Activated CD8-positive, alpha-beta memory T cell treated with anti-CD3 and anti-CD28 coated beads, Interleukin-2, amount 10 ng/mL, durations not matched to agents 7 days and 5 days (primary cell): ENCODE measurements at regions not wholly inside any gene's neighbourhood (a gene's known extent, or its start where the extent isn't known, plus 50 kb on each side); places are given as distances from the start of the nearest gene placed in this dataset.

Experiments
- ATAC-seq: fragments of 150-1000 bp; cut with Tn5 transposase; one replicate; pipeline ENCODE4 v1.10.0; 2021; ENCODE audit warnings: moderate library complexity
- CTCF ChIA-PET: fragments of 350-600 bp; sonication (Branson Sonifier 250); formaldehyde crosslinking; loops from one replicate; lab custom pipeline; 2021; ENCODE audit warnings: antibody characterized with exemption; lab: Charles Lee
- DNase-seq: peaks from one replicate; pipeline ENCODE4 v3.0.0-alpha.2; 2020
- H3K27ac Mint-ChIP-seq: one replicate; pipeline ENCODE4 v1.8.0; 2021; ENCODE audit warnings: mild to moderate bottlenecking, mixed read lengths
- H3K27me3 Mint-ChIP-seq: one replicate; pipeline ENCODE4 v1.8.0; 2021; ENCODE audit warnings: mixed read lengths
- H3K36me3 Mint-ChIP-seq: one replicate; pipeline ENCODE4 v1.8.0; 2021; ENCODE audit warnings: mild to moderate bottlenecking, mixed read lengths
- H3K4me1 Mint-ChIP-seq: one replicate; pipeline ENCODE4 v1.8.0; 2021; ENCODE audit warnings: mixed read lengths
- H3K4me3 Mint-ChIP-seq: one replicate; pipeline ENCODE4 v1.8.0; 2021; ENCODE audit warnings: mild to moderate bottlenecking, moderate library complexity, mixed read lengths
- H3K9me3 Mint-ChIP-seq: one replicate; pipeline ENCODE4 v1.8.0; 2022; ENCODE audit warnings: low read depth, mixed read lengths

GRCh38 chr21:16159971-16160350 lies 430.2 kb downstream of the USP25 start:
- Mint-ChIP-seq H3K4me1 (no peaks in the 10 kb centered on the region), H3K36me3 (no peaks in the 10 kb centered on the region), H3K9me3 (no peaks in the 10 kb centered on the region), H3K27ac (no peak overlapping the region), H3K27me3 (no peaks in the 10 kb centered on the region), H3K4me3 (no peak overlapping the region)
- CTCF ChIA-PET = no interaction called here
- no peak for ATAC-seq
- no peak for DNase-seq

- Mint-ChIP-seq H3K4me1 (no peaks in the 10 kb centered on the region), H3K27ac (no peak overlapping the region), H3K4me3 (no peak overlapping the region), H3K36me3 (no peaks in the 10 kb centered on the region), H3K9me3 (no peaks in the 10 kb centered on the region), H3K27me3 (no peaks in the 10 kb centered on the region)
- no peak for DNase-seq
- CTCF ChIA-PET = no interaction called here
- ATAC-seq = no peak
Measured at GRCh38 chr21:16162953-16163352, 433.2 kb downstream of the USP25 start.

GRCh38 chr21:16169102-16169511 lies 439.3 kb downstream of the USP25 start:
- DNase-seq (no peak), ATAC-seq (no peak)
- Mint-ChIP-seq H3K4me1 (no peaks in the 10 kb centered on the region), H3K9me3 (no peaks in the 10 kb centered on the region), H3K4me3 (no peak overlapping the region), H3K27me3 (no peaks in the 10 kb centered on the region), H3K36me3 (no peaks in the 10 kb centered on the region), H3K27ac (no peak overlapping the region)
- CTCF ChIA-PET = no interaction called here

- no peaks in the 10 kb centered on the region for H3K36me3 Mint-ChIP-seq
- CTCF ChIA-PET = no interaction called here
- H3K9me3 Mint-ChIP-seq = no peaks in the 10 kb centered on the region
- H3K27me3 Mint-ChIP-seq = no peaks in the 10 kb centered on the region
- H3K4me3 Mint-ChIP-seq = no peak overlapping the region
- ATAC-seq (no peak), DNase-seq (no peak)
- no peaks in the 10 kb centered on the region for H3K4me1 Mint-ChIP-seq
- H3K27ac Mint-ChIP-seq = no peak overlapping the region
Measured at GRCh38 chr21:16169779-16170178, 440.0 kb downstream of the USP25 start.

- Mint-ChIP-seq H3K4me3 (no peak overlapping the region), H3K9me3 (no peaks in the 10 kb centered on the region), H3K27ac (no peak overlapping the region), H3K4me1 (no peaks in the 10 kb centered on the region), H3K27me3 (no peaks in the 10 kb centered on the region), H3K36me3 (no peaks in the 10 kb centered on the region)
- CTCF ChIA-PET = no interaction called here
- no peak for ATAC-seq
- no peak for DNase-seq
Measured at GRCh38 chr21:16176570-16176969, 446.8 kb downstream of the USP25 start.

- Mint-ChIP-seq H3K9me3 (no peaks in the 10 kb centered on the region), H3K27ac (no peak overlapping the region), H3K27me3 (no peaks in the 10 kb centered on the region), H3K36me3 (no peaks in the 10 kb centered on the region), H3K4me1 (no peaks in the 10 kb centered on the region), H3K4me3 (no peak overlapping the region)
- CTCF ChIA-PET = no interaction called here
- no peak for DNase-seq
- ATAC-seq = no peak
Measured at GRCh38 chr21:16177532-16177931, 447.8 kb downstream of the USP25 start.

GRCh38 chr21:16179773-16180172 lies 450.0 kb downstream of the USP25 start:
- Mint-ChIP-seq H3K27me3 (peaks cover 2% of the 10 kb centered on the region), H3K4me3 (no peak overlapping the region), H3K9me3 (no peaks in the 10 kb centered on the region), H3K36me3 (no peaks in the 10 kb centered on the region), H3K27ac (no peak overlapping the region), H3K4me1 (no peaks in the 10 kb centered on the region)
- CTCF ChIA-PET = no interaction called here
- ATAC-seq = no peak
- DNase-seq = no peak

- DNase-seq (no peak), ATAC-seq (no peak)
- H3K27me3 Mint-ChIP-seq = peaks cover 2% of the 10 kb centered on the region
- H3K27ac Mint-ChIP-seq = no peak overlapping the region
- no peaks in the 10 kb centered on the region for H3K4me1 Mint-ChIP-seq
- no peak overlapping the region for H3K4me3 Mint-ChIP-seq
- CTCF ChIA-PET = no interaction called here
- H3K9me3 Mint-ChIP-seq = no peaks in the 10 kb centered on the region
- H3K36me3 Mint-ChIP-seq = no peaks in the 10 kb centered on the region
Measured at GRCh38 chr21:16180614-16181013, 450.8 kb downstream of the USP25 start.

- peaks cover 2% of the 10 kb centered on the region for H3K27me3 Mint-ChIP-seq
- no peak overlapping the region for H3K4me3 Mint-ChIP-seq
- ATAC-seq (no peak), DNase-seq (no peak)
- no peaks in the 10 kb centered on the region for H3K4me1 Mint-ChIP-seq
- CTCF ChIA-PET = no interaction called here
- H3K9me3 Mint-ChIP-seq = no peaks in the 10 kb centered on the region
- no peaks in the 10 kb centered on the region for H3K36me3 Mint-ChIP-seq
- no peak overlapping the region for H3K27ac Mint-ChIP-seq
Measured at GRCh38 chr21:16181018-16181417, 451.2 kb downstream of the USP25 start.

GRCh38 chr21:16185766-16186165 lies 456.0 kb downstream of the USP25 start:
- DNase-seq (no peak), ATAC-seq (no peak)
- no peaks in the 10 kb centered on the region for H3K9me3 Mint-ChIP-seq
- CTCF ChIA-PET = no interaction called here
- no peak overlapping the region for H3K4me3 Mint-ChIP-seq
- no peaks in the 10 kb centered on the region for H3K36me3 Mint-ChIP-seq
- no peak overlapping the region for H3K27ac Mint-ChIP-seq
- no peaks in the 10 kb centered on the region for H3K4me1 Mint-ChIP-seq
- H3K27me3 Mint-ChIP-seq = peaks cover 2% of the 10 kb centered on the region

- Mint-ChIP-seq H3K4me3 (no peak overlapping the region), H3K4me1 (no peaks in the 10 kb centered on the region), H3K36me3 (no peaks in the 10 kb centered on the region), H3K27ac (no peak overlapping the region), H3K9me3 (no peaks in the 10 kb centered on the region), H3K27me3 (peaks cover 2% of the 10 kb centered on the region)
- ATAC-seq = no peak
- CTCF ChIA-PET = no interaction called here
- no peak for DNase-seq
Measured at GRCh38 chr21:16186742-16187141, 457.0 kb downstream of the USP25 start.

- Mint-ChIP-seq H3K4me1 (no peaks in the 10 kb centered on the region), H3K27ac (no peak overlapping the region), H3K4me3 (no peak overlapping the region), H3K27me3 (peaks cover 2% of the 10 kb centered on the region), H3K9me3 (no peaks in the 10 kb centered on the region), H3K36me3 (no peaks in the 10 kb centered on the region)
- DNase-seq = no peak
- CTCF ChIA-PET = no interaction called here
- ATAC-seq = no peak
Measured at GRCh38 chr21:16187603-16188301, 458.0 kb downstream of the USP25 start.

- H3K9me3 Mint-ChIP-seq = no peaks in the 10 kb centered on the region
- H3K4me1 Mint-ChIP-seq = no peaks in the 10 kb centered on the region
- no peak overlapping the region for H3K4me3 Mint-ChIP-seq
- no peaks in the 10 kb centered on the region for H3K36me3 Mint-ChIP-seq
- no peak overlapping the region for H3K27ac Mint-ChIP-seq
- peaks cover 3% of the 10 kb centered on the region for H3K27me3 Mint-ChIP-seq
- DNase-seq = no peak
- CTCF ChIA-PET = no interaction called here
- no peak for ATAC-seq
Measured at GRCh38 chr21:16192902-16193301, 463.1 kb downstream of the USP25 start.

- H3K4me1 Mint-ChIP-seq = no peaks in the 10 kb centered on the region
- no peaks in the 10 kb centered on the region for H3K9me3 Mint-ChIP-seq
- peaks cover 3% of the 10 kb centered on the region for H3K27me3 Mint-ChIP-seq
- no peak for DNase-seq
- no peak for ATAC-seq
- CTCF ChIA-PET = no interaction called here
- H3K27ac Mint-ChIP-seq = no peak overlapping the region
- H3K36me3 Mint-ChIP-seq = no peaks in the 10 kb centered on the region
- no peak overlapping the region for H3K4me3 Mint-ChIP-seq
Measured at GRCh38 chr21:16193496-16194094, 463.8 kb downstream of the USP25 start.
